GM23338 (cell line): ENCODE measurements at regions not wholly inside any gene's neighbourhood (a gene's known extent, or its start where the extent isn't known, plus 50 kb on each side); places are given as distances from the start of the nearest gene placed in this dataset.

Experiments
- ATAC-seq: fragments of 200-7000 bp; cut with Tn5 transposase; 3 replicates; pipeline ENCODE4 v1.9.1; 2020
- DNase-seq: peaks from one replicate; pipeline ENCODE4 v3.0.0-alpha.2; 2015; ENCODE audit warnings: low spot score
- H2AFZ ChIP-seq: fragments of 200-600 bp; sonication (generic); 2 replicates; pipeline ENCODE4 v1.8.0; 2016; ENCODE audit warnings: antibody characterized with exemption, mild to moderate bottlenecking, moderate library complexity
- H3F3A ChIP-seq: fragments of 200-600 bp; sonication (generic); replicated peaks from 2 replicates; pipeline ENCODE4 v1.8.0; 2017; ENCODE audit warnings: antibody characterized with exemption, mixed run types, low read depth
- H3K27ac ChIP-seq: fragments of 200-600 bp; sonication (generic); 2 replicates; pipeline ENCODE4 v1.6.1; 2016; ENCODE audit warnings: low read depth
- H3K27me3 ChIP-seq: fragments of 200-600 bp; sonication (generic); 2 replicates; pipeline ENCODE4 v1.8.0; 2016; ENCODE audit warnings: mild to moderate bottlenecking, mixed run types, moderate library complexity; ENCODE audit not compliant: insufficient read depth
- H3K36me3 ChIP-seq: fragments of 200-600 bp; sonication (generic); 2 replicates; pipeline ENCODE4 v1.8.0; 2016; ENCODE audit warnings: mild to moderate bottlenecking; ENCODE audit not compliant: insufficient read depth
- H3K4me1 ChIP-seq: fragments of 200-600 bp; sonication (generic); 2 replicates; pipeline ENCODE4 v1.8.0; 2016; ENCODE audit warnings: mild to moderate bottlenecking, moderate library complexity; ENCODE audit not compliant: insufficient read depth
- H3K4me2 ChIP-seq: fragments of 200-600 bp; sonication (generic); 2 replicates; pipeline ENCODE4 v1.7.1; 2017; ENCODE audit warnings: mixed run types
- H3K4me3 ChIP-seq: fragments of 200-600 bp; sonication (generic); 2 replicates; pipeline ENCODE4 v1.6.1; 2016; ENCODE audit warnings: mixed run types
- H3K79me2 ChIP-seq: fragments of 200-600 bp; sonication (generic); replicated peaks from 2 replicates; pipeline ENCODE4 v1.8.0; 2017; ENCODE audit warnings: mild to moderate bottlenecking; ENCODE audit not compliant: insufficient read depth
- H3K9me2 ChIP-seq: fragments of 200-600 bp; sonication (generic); 2 replicates; pipeline ENCODE4 v1.8.0; 2017; ENCODE audit not compliant: insufficient read depth
- H4K20me1 ChIP-seq: fragments of 200-600 bp; sonication (generic); replicated peaks from 2 replicates; pipeline ENCODE4 v1.8.0; 2017; ENCODE audit warnings: mild to moderate bottlenecking; ENCODE audit not compliant: insufficient read depth
- H3K27ac Mint-ChIP-seq: 2 replicates; pipeline ENCODE4 v1.8.0; 2020; ENCODE audit warnings: inconsistent platforms, mild to moderate bottlenecking, moderate library complexity, mixed read lengths
- H3K27me3 Mint-ChIP-seq: 3 replicates; pipeline ENCODE4 v1.8.0; 2022; ENCODE audit warnings: low read depth, mild to moderate bottlenecking, moderate library complexity, mixed read lengths, inconsistent platforms; ENCODE audit not compliant: insufficient read depth, poor library complexity
- H3K36me3 Mint-ChIP-seq: 3 replicates; pipeline ENCODE4 v1.8.0; 2021; ENCODE audit warnings: low read depth, mild to moderate bottlenecking, inconsistent platforms, moderate library complexity, mixed read lengths
- H3K4me1 Mint-ChIP-seq: 3 replicates; pipeline ENCODE4 v1.8.0; 2020; ENCODE audit warnings: mild to moderate bottlenecking, inconsistent platforms, mixed read lengths
- H3K4me3 Mint-ChIP-seq: 3 replicates; pipeline ENCODE4 v1.8.0; 2021; ENCODE audit warnings: moderate library complexity, mild to moderate bottlenecking, inconsistent platforms, mixed read lengths
- H3K9me3 Mint-ChIP-seq: 3 replicates; pipeline ENCODE4 v1.8.0; 2020; ENCODE audit warnings: moderate library complexity, mild to moderate bottlenecking, inconsistent platforms, mixed read lengths
- CREB1 ChIP-seq: fragments of 250-450 bp; sonication (Bioruptor Pico); IDR thresholded peaks from 2 replicates; pipeline ENCODE4 v1.5.0; 2020; ENCODE audit warnings: low read depth, mild to moderate bottlenecking, moderate library complexity
- EZH2 ChIP-seq: fragments of 200-600 bp; sonication (generic); IDR thresholded peaks from one replicate; pipeline ENCODE4 v1.8.0; 2017; ENCODE audit warnings: antibody characterized with exemption, mild to moderate bottlenecking, low read depth; ENCODE audit not compliant: unreplicated experiment
- EZH2phosphoT487 ChIP-seq: fragments of 200-600 bp; sonication (generic); IDR thresholded peaks from one replicate; pipeline ENCODE4 v1.8.1; 2018; ENCODE audit warnings: antibody characterized with exemption; ENCODE audit not compliant: unreplicated experiment
- JUNB ChIP-seq: IDR thresholded peaks from one replicate; pipeline ENCODE4 v1.6.1; 2016; ENCODE audit warnings: antibody characterized with exemption; ENCODE audit not compliant: unreplicated experiment
- NANOG ChIP-seq: IDR thresholded peaks from 2 replicates; pipeline ENCODE4 v1.6.1; 2016; ENCODE audit warnings: antibody characterized with exemption, borderline replicate concordance
- POLR2AphosphoS5 ChIP-seq: IDR thresholded peaks from 2 replicates; pipeline ENCODE4 v1.6.1; 2016; ENCODE audit warnings: antibody characterized with exemption, low read depth
- STAT1 ChIP-seq: IDR thresholded peaks from one replicate; pipeline ENCODE4 v1.6.1; 2016; ENCODE audit warnings: antibody characterized with exemption; ENCODE audit not compliant: unreplicated experiment
- ZNF331 ChIP-seq: fragments of 250-450 bp; sonication (Bioruptor Pico); IDR thresholded peaks from 2 replicates; pipeline ENCODE4 v1.5.0; 2020; ENCODE audit warnings: low read depth, mild to moderate bottlenecking, moderate library complexity
- TF ChIP-seq, protein P1 (sequence below): IDR thresholded peaks from one replicate; pipeline ENCODE4 v1.6.1; 2018; ENCODE audit warnings: antibody characterized with exemption; ENCODE audit not compliant: unreplicated experiment
- TF ChIP-seq, protein P2 (sequence below), 2 experiments: fragments of 200-600 bp in 1 of 2; sonication (generic) in 1 of 2; conservative IDR thresholded peaks; 2 replicates each; pipeline versions ENCODE4 v1.5.1 to v1.6.1; 2016 to 2017; ENCODE audit warnings: antibody characterized with exemption in 2 of 2, low read depth in 2 of 2, mild to moderate bottlenecking in 2 of 2, moderate library complexity in 1 of 2
- TF ChIP-seq, protein P3 (sequence below): IDR thresholded peaks from 2 replicates; pipeline ENCODE4 v1.6.1; 2016; ENCODE audit warnings: antibody characterized with exemption

DNA sequence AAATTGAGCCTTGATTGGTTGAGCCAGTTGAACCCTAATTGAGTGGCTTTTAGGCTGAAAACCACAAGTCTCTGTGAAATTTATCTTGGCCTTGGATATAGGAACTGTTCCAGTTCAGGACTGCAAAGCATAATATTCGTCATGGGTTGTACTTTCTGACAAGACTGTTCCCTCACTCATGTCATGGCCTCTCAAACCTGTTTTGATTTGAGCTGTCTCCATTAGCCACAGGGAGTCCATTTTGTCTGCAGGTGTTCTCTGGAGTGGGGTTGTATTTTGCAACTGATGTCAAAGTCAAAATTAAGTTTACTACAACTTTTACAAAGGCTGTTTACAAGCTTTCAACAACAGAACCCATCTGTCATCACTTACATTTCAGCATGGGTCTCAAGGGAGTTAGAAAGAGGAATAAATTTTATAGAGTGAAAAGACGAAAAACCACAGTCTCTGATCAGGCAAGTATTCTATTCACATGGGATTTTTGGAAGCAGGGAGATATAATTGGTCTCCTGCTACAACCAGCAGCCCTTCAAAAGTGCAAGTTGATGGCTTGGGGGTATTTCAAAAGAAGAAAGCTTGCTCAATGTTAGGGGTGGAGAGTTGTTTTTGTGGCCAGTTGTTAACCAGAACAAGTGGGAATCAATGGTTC, 1716.3 kb downstream of the C4orf33 start (continued):
- TF ChIP-seq, protein P1, sequence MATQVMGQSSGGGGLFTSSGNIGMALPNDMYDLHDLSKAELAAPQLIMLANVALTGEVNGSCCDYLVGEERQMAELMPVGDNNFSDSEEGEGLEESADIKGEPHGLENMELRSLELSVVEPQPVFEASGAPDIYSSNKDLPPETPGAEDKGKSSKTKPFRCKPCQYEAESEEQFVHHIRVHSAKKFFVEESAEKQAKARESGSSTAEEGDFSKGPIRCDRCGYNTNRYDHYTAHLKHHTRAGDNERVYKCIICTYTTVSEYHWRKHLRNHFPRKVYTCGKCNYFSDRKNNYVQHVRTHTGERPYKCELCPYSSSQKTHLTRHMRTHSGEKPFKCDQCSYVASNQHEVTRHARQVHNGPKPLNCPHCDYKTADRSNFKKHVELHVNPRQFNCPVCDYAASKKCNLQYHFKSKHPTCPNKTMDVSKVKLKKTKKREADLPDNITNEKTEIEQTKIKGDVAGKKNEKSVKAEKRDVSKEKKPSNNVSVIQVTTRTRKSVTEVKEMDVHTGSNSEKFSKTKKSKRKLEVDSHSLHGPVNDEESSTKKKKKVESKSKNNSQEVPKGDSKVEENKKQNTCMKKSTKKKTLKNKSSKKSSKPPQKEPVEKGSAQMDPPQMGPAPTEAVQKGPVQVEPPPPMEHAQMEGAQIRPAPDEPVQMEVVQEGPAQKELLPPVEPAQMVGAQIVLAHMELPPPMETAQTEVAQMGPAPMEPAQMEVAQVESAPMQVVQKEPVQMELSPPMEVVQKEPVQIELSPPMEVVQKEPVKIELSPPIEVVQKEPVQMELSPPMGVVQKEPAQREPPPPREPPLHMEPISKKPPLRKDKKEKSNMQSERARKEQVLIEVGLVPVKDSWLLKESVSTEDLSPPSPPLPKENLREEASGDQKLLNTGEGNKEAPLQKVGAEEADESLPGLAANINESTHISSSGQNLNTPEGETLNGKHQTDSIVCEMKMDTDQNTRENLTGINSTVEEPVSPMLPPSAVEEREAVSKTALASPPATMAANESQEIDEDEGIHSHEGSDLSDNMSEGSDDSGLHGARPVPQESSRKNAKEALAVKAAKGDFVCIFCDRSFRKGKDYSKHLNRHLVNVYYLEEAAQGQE: no peak
- no peak for TF ChIP-seq STAT1

DNA sequence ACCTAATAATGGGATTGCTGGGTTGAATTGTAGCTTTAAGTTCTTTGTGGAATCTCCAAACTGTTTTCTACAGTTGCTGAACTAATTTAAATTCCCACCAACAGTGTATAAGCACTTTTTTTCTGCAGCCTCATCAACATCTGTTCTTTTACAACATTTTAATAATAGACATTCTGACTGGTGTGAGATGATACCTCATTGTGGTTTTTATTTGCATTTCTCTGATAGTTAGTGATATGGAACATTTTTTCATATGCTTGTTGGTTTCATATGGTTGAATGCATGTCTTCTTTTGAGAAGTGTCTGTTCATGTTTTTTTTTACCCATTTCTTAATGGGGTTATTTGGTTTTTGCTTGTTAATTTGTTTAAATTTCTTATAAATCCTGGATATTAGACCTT, 1718.9 kb downstream of the C4orf33 start:
- H3K27ac ChIP-seq: no peak overlapping the region
- H3K4me1 Mint-ChIP-seq: no peaks in the 10 kb centered on the region
- no peaks in the 10 kb centered on the region for H3K4me1 ChIP-seq
- H3K9me2 ChIP-seq: no peaks in the 10 kb centered on the region
- no peak overlapping the region for H3K4me2 ChIP-seq
- H3K27me3 ChIP-seq: no peaks in the 10 kb centered on the region
- peaks cover 11% of the 10 kb centered on the region; the same call in 2 of the 3 replicates for H3K36me3 Mint-ChIP-seq
- H3K36me3 ChIP-seq: no peaks in the 10 kb centered on the region
- peaks cover 14% of the 10 kb centered on the region for H3K9me3 Mint-ChIP-seq
- H3K27ac Mint-ChIP-seq: no peak overlapping the region
- no peak overlapping the region for H2AFZ ChIP-seq
- no peaks in the 10 kb centered on the region for H4K20me1 ChIP-seq
- no peaks in the 10 kb centered on the region for H3F3A ChIP-seq
- no peaks in the 10 kb centered on the region for H3K79me2 ChIP-seq
- no peaks in the 10 kb centered on the region for H3K27me3 Mint-ChIP-seq
- no peak overlapping the region for H3K4me3 Mint-ChIP-seq
- no peak overlapping the region for H3K4me3 ChIP-seq
- DNase-seq (no peak), ATAC-seq (no peak)
- TF ChIP-seq JUNB: no peak
- TF ChIP-seq ZNF331 (CRISPR knock-in tag): no peak
- TF ChIP-seq, protein P1: no peak
- TF ChIP-seq, protein P2, sequence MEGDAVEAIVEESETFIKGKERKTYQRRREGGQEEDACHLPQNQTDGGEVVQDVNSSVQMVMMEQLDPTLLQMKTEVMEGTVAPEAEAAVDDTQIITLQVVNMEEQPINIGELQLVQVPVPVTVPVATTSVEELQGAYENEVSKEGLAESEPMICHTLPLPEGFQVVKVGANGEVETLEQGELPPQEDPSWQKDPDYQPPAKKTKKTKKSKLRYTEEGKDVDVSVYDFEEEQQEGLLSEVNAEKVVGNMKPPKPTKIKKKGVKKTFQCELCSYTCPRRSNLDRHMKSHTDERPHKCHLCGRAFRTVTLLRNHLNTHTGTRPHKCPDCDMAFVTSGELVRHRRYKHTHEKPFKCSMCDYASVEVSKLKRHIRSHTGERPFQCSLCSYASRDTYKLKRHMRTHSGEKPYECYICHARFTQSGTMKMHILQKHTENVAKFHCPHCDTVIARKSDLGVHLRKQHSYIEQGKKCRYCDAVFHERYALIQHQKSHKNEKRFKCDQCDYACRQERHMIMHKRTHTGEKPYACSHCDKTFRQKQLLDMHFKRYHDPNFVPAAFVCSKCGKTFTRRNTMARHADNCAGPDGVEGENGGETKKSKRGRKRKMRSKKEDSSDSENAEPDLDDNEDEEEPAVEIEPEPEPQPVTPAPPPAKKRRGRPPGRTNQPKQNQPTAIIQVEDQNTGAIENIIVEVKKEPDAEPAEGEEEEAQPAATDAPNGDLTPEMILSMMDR (conservative IDR thresholded peaks at IDR 0.05; ENCODE audit: low read depth in 2 of 2): no peak
- TF ChIP-seq POLR2AphosphoS5: no peak
- no peak for TF ChIP-seq NANOG
- TF ChIP-seq EZH2: no peak
- no peak for TF ChIP-seq CREB1
- TF ChIP-seq, protein P3, sequence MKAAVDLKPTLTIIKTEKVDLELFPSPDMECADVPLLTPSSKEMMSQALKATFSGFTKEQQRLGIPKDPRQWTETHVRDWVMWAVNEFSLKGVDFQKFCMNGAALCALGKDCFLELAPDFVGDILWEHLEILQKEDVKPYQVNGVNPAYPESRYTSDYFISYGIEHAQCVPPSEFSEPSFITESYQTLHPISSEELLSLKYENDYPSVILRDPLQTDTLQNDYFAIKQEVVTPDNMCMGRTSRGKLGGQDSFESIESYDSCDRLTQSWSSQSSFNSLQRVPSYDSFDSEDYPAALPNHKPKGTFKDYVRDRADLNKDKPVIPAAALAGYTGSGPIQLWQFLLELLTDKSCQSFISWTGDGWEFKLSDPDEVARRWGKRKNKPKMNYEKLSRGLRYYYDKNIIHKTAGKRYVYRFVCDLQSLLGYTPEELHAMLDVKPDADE: no peak
- TF ChIP-seq EZH2phosphoT487: no peak
- TF ChIP-seq STAT1: no peak
